ENCODE measurements at regions not wholly inside any gene's neighbourhood (a gene's known extent, or its start where the extent isn't known, plus 50 kb on each side); places are given as distances from the start of the nearest gene placed in this dataset.

DNA sequence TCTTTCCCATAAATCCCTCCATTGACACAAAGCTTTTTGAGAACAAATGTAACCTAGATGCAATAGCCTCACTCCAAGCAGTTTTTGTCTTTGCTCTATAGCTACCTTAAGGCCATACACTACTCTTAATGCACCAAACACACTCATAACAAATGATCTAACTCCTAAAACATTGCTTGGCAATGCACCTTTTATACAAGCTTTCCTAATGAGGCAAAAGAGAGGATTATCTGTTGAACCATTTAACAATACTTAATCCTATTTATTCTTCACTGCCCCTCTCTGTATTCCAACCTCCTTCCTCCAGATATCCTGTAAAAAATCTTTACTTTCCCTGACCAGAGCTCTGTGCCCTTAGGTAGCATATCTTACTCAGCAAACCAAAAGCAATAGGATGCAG lies 558.1 kb upstream of the MDFIC2 start:
- H3K27me3 ChIP-seq = no peaks in the 10 kb centered on the region
- H3K4me3 ChIP-seq = no peak overlapping the region
- no peak for ATAC-seq (ENCODE audit: low FRiP score in 2 of 2)
- H3K27ac ChIP-seq = no peak overlapping the region
- DNase-seq = no peak
- H3K36me3 ChIP-seq = no peaks in the 10 kb centered on the region
- no peak for TF ChIP-seq EP300 (IDR thresholded peaks at IDR 0.05)
- TF ChIP-seq POLR2A (IDR thresholded peaks at IDR 0.05) = no peak
- no peak for TF ChIP-seq POLR2AphosphoS5 (IDR thresholded peaks at IDR 0.05)
- TF ChIP-seq, protein P1, sequence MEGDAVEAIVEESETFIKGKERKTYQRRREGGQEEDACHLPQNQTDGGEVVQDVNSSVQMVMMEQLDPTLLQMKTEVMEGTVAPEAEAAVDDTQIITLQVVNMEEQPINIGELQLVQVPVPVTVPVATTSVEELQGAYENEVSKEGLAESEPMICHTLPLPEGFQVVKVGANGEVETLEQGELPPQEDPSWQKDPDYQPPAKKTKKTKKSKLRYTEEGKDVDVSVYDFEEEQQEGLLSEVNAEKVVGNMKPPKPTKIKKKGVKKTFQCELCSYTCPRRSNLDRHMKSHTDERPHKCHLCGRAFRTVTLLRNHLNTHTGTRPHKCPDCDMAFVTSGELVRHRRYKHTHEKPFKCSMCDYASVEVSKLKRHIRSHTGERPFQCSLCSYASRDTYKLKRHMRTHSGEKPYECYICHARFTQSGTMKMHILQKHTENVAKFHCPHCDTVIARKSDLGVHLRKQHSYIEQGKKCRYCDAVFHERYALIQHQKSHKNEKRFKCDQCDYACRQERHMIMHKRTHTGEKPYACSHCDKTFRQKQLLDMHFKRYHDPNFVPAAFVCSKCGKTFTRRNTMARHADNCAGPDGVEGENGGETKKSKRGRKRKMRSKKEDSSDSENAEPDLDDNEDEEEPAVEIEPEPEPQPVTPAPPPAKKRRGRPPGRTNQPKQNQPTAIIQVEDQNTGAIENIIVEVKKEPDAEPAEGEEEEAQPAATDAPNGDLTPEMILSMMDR (IDR thresholded peaks at IDR 0.05) = no peak
- H3K4me1 ChIP-seq = no peaks in the 10 kb centered on the region
- peaks cover 0 to 6% (median 0%) of the 10 kb centered on the region in 4 donors for H3K9me3 ChIP-seq

DNA sequence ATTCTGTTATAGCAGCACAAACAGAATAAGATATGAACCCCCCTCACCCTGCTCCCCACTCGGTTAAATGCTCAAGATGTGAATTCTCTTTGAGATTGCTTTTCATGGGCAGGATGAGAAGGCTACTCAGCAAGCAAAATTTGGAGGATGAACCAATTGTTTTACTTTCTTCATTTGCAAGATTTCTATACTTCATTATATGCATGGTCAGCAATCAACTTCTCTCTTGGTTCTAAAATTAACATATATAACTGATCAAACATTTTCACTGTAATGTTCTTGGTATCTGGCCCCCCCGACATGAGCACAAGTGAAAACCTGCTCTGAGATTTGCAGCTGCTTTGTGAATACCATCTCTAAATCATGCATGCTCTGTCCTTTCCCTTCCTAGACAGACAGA lies 556.1 kb upstream of the MDFIC2 start:
- Histone ChIP-seq H3K4me3 (no peak overlapping the region), H3K27ac (no peak overlapping the region), H3K27me3 (no peaks in the 10 kb centered on the region), H3K9me3 (peaks cover 0 to 6% (median 0%) of the 10 kb centered on the region in 4 donors), H3K36me3 (no peaks in the 10 kb centered on the region), H3K4me1 (no peaks in the 10 kb centered on the region)
- DNase-seq = no peak
- 88 to 93% methylated on average over 2 of the region's 2 CpGs for WGBS, 2 donors
- ATAC-seq (ENCODE audit: low FRiP score in 2 of 2) = no peak
- TF ChIP-seq POLR2A (IDR thresholded peaks at IDR 0.05) = no peak
- TF ChIP-seq, protein P1 (IDR thresholded peaks at IDR 0.05) = no peak
- no peak for TF ChIP-seq POLR2AphosphoS5 (IDR thresholded peaks at IDR 0.05)
- TF ChIP-seq EP300 (IDR thresholded peaks at IDR 0.05) = no peak

DNA sequence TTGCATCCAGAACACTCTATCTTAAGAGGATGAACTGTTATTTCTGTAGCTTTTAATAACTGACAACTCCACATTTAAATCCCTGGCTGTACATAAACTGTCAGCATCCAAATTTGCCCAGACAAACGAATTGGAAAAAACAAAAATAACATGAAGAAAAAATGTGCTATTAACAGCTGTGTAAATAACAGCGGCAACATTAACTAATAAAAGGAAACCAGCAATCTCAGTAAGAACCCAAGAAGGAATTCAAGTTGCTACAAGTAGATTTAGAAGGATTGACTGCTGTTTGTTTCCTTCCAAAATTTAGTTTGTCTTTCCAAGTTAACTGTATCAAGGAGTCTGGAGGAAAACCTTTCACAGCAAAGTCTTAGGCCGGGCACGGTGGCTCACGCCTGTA lies 550.6 kb upstream of the MDFIC2 start:
- Histone ChIP-seq H3K4me3 (no peak overlapping the region), H3K36me3 (no peaks in the 10 kb centered on the region), H3K27me3 (no peaks in the 10 kb centered on the region), H3K4me1 (no peaks in the 10 kb centered on the region), H3K9me3 (no peaks in the 10 kb centered on the region), H3K27ac (no peak overlapping the region)
- DNase-seq (no peak), ATAC-seq (ENCODE audit: low FRiP score in 2 of 2) (no peak)
- TF ChIP-seq POLR2A (IDR thresholded peaks at IDR 0.05) = no peak
- no peak for TF ChIP-seq POLR2AphosphoS5 (IDR thresholded peaks at IDR 0.05)
- TF ChIP-seq, protein P1 (IDR thresholded peaks at IDR 0.05) = no peak
- TF ChIP-seq EP300 (IDR thresholded peaks at IDR 0.05) = no peak
- WGBS, 2 donors = 69 to 78% methylated on average over 5 of the region's 5 CpGs

DNA sequence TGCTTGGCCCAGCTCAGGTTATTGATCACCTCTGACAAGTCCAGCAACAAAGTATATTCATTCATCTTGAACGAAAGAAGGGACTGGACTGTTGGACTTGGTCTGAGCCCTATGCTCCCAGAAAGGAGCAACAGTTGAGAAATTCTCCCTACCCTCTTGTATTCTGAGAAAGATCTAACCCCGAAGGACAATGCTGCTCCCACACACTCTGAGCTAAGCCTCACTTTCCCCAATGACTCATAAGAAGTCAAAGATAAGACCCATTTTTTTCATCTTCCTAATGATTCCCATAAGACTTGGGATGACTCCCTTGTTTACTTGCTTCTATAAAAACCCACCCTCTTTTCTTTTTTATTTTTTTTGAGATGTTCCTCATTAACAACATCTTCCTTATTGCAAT lies 549.4 kb upstream of the MDFIC2 start:
- Histone ChIP-seq H3K9me3 (no peaks in the 10 kb centered on the region), H3K4me1 (no peaks in the 10 kb centered on the region), H3K36me3 (no peaks in the 10 kb centered on the region), H3K27me3 (no peaks in the 10 kb centered on the region), H3K4me3 (no peak overlapping the region), H3K27ac (no peak overlapping the region)
- ATAC-seq (ENCODE audit: low FRiP score in 2 of 2) (peak; percentile 51 to 79), DNase-seq (no peak)
- WGBS, 2 donors = 69 to 85% methylated on average over 2 of the region's 2 CpGs
- TF ChIP-seq, protein P1 (IDR thresholded peaks at IDR 0.05) = no peak
- TF ChIP-seq POLR2A (IDR thresholded peaks at IDR 0.05) (no peak), EP300 (IDR thresholded peaks at IDR 0.05) (no peak), POLR2AphosphoS5 (IDR thresholded peaks at IDR 0.05) (no peak)

DNA sequence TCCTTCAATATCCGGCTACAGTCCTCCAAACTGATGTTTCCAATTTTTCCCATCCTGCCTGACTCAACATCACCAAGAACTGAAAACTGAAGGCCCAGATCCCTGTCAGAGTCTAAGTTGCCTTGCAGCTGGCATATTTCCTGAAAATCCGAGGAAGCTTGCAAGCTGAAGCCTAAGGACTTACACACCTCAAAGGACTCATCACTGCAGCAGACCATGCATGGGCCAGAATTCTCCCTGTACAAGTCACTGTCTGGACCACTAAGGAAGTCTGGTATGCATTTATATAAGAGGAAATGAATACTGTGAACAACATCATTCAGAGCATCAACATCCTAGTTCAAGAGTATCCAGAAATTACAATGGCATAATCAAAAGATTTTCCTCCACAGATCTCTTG lies 548.8 kb upstream of the MDFIC2 start:
- TF ChIP-seq POLR2AphosphoS5 (IDR thresholded peaks at IDR 0.05) = no peak
- Histone ChIP-seq H3K27me3 (no peaks in the 10 kb centered on the region), H3K4me1 (no peaks in the 10 kb centered on the region), H3K4me3 (no peak overlapping the region), H3K27ac (no peak overlapping the region), H3K36me3 (no peaks in the 10 kb centered on the region), H3K9me3 (no peaks in the 10 kb centered on the region)
- 90 to 94% methylated on average over 2 of the region's 2 CpGs for WGBS, 2 donors
- ATAC-seq (ENCODE audit: low FRiP score in 2 of 2) (peak in 1 of 2 donors; percentile 32), DNase-seq (no peak)
